ENCODE measurements at regions not wholly inside any gene's neighbourhood (a gene's known extent, or its start where the extent isn't known, plus 50 kb on each side); places are given as distances from the start of the nearest gene placed in this dataset.

DNA sequence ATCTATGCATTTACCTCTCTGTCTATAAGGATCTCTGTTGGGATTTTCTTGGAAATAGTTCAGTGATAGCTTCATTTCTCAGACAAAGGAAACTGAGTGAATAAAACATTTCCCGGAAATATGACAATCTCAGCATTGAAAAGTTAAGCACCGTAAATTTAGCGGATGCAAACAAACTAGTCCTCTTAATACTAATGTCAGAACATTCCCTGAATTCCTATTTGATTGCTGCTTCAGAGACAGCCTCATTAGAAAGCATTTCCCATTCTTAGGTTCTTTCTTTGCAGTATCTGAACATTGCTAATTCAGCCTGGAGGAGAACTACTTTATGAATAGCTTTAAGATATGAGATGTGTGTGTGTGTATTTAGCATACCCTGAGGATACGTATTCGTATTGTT lies 101.3 kb downstream of the NR2F2 start:
- no peak overlapping the region for H3K27ac Mint-ChIP-seq

DNA sequence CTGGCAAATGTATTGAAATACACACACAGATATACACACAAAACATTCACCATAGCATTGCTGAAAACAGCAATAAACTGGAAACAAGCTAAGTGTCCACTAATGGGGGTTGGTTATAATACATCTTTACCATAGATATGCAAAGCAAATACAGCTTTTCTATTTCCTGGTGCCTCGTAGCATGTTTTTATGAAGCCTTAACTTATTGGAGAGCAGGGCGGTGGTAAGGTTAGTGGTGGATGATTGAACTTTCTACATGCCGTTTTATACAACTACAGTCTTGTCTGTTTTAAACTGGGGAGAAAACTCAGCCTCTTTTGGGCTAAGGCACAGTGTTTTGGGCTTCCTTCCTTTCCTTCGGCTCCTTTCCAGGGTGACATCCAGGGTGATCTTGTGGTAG lies 104.5 kb downstream of the NR2F2 start:
- DNase-seq = no peak
- peaks cover 6% of the 10 kb centered on the region for H3K27me3 Mint-ChIP-seq
- no peak overlapping the region for H3K4me3 Mint-ChIP-seq
- no peak overlapping the region for H3K27ac Mint-ChIP-seq
- no peaks in the 10 kb centered on the region for H3K9me3 Mint-ChIP-seq
- no peaks in the 10 kb centered on the region for H3K4me1 Mint-ChIP-seq
- ATAC-seq = no peak

More for the DNA sequence above, 101.3 kb downstream of the NR2F2 start:
- ATAC-seq (no peak), DNase-seq (no peak)
- Mint-ChIP-seq H3K4me3 (no peak overlapping the region), H3K27me3 (peaks cover 6% of the 10 kb centered on the region), H3K4me1 (no peaks in the 10 kb centered on the region), H3K9me3 (no peaks in the 10 kb centered on the region)

- no peak for ATAC-seq
- H3K9me3 Mint-ChIP-seq = no peaks in the 10 kb centered on the region
Observed at GRCh38 chr15:96435841-96436240, 105.3 kb downstream of the NR2F2 start.

GRCh38 chr15:96440978-96441377 lies 110.5 kb downstream of the NR2F2 start:
- H3K27me3 Mint-ChIP-seq = peaks cover 9% of the 10 kb centered on the region
- ATAC-seq (no peak), DNase-seq (no peak)
- H3K9me3 Mint-ChIP-seq = peaks cover 0 to 5% of the 10 kb centered on the region in 2 donors
- no peaks in the 10 kb centered on the region for H3K4me1 Mint-ChIP-seq
- H3K4me3 Mint-ChIP-seq = no peak overlapping the region
- H3K27ac Mint-ChIP-seq = no peak overlapping the region

More at GRCh38 chr15:96435841-96436240, 105.3 kb downstream of the NR2F2 start:
- H3K27ac Mint-ChIP-seq = no peak overlapping the region
- no peak for DNase-seq
- no peaks in the 10 kb centered on the region for H3K4me1 Mint-ChIP-seq
- no peak overlapping the region for H3K4me3 Mint-ChIP-seq
- peaks cover 6% of the 10 kb centered on the region for H3K27me3 Mint-ChIP-seq

DNA sequence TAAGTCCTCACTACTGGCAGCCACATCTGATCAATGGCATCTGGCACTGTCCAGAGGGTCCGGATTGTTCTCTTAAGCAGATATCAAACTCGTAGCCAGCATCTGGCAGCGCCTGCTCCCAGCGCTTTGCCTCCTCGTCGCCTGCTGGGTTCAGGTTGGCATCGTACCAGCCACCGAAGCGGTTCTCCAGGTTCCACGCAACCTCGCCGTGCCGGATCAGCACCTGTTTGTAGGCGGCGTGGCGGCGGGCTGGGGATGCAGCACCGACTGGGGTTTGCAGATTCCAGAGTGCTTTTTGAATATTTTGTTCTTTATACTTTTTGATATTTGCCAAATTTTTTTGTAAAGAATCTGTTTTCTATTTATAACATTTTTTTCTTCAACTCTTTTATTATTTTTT lies 111.6 kb downstream of the NR2F2 start:
- DNase-seq = no peak
- Mint-ChIP-seq H3K4me3 (no peak overlapping the region), H3K4me1 (no peaks in the 10 kb centered on the region), H3K9me3 (peaks cover 0 to 5% of the 10 kb centered on the region in 2 donors), H3K27me3 (peaks cover 17% of the 10 kb centered on the region), H3K27ac (no peak overlapping the region)
- ATAC-seq = no peak

- Mint-ChIP-seq H3K27me3 (peaks cover 25% of the 10 kb centered on the region), H3K4me1 (no peaks in the 10 kb centered on the region), H3K4me3 (no peak overlapping the region), H3K9me3 (peaks cover 0 to 5% of the 10 kb centered on the region in 2 donors), H3K27ac (no peak overlapping the region)
- ATAC-seq (no peak), DNase-seq (no peak)
Observed at GRCh38 chr15:96444865-96445264, 114.4 kb downstream of the NR2F2 start.

- H3K27me3 Mint-ChIP-seq = peaks cover 25% of the 10 kb centered on the region
- DNase-seq (no peak), ATAC-seq (no peak)
- H3K4me1 Mint-ChIP-seq = no peaks in the 10 kb centered on the region
- no peak overlapping the region for H3K4me3 Mint-ChIP-seq
- H3K27ac Mint-ChIP-seq = no peak overlapping the region
- no peaks in the 10 kb centered on the region for H3K9me3 Mint-ChIP-seq
Observed at GRCh38 chr15:96448923-96449322, 118.4 kb downstream of the NR2F2 start.

- peaks cover 16% of the 10 kb centered on the region for H3K27me3 Mint-ChIP-seq
Observed at GRCh38 chr15:96457841-96458240, 127.3 kb downstream of the NR2F2 start.

GRCh38 chr15:96460106-96460505 lies 129.6 kb downstream of the NR2F2 start:
- ATAC-seq = no peak
- Mint-ChIP-seq H3K9me3 (no peaks in the 10 kb centered on the region), H3K4me1 (no peaks in the 10 kb centered on the region), H3K27ac (no peak overlapping the region), H3K27me3 (peaks cover 16% of the 10 kb centered on the region), H3K4me3 (no peak overlapping the region)
- DNase-seq = no peak

More at GRCh38 chr15:96457841-96458240, 127.3 kb downstream of the NR2F2 start:
- Mint-ChIP-seq H3K27ac (no peak overlapping the region), H3K4me3 (no peak overlapping the region), H3K9me3 (no peaks in the 10 kb centered on the region), H3K4me1 (no peaks in the 10 kb centered on the region)
- DNase-seq = no peak
- ATAC-seq = no peak

- no peak overlapping the region for H3K27ac Mint-ChIP-seq
- H3K27me3 Mint-ChIP-seq = peaks cover 20% of the 10 kb centered on the region
- DNase-seq (no peak), ATAC-seq (no peak)
- peaks cover 0 to under 1% of the 10 kb centered on the region in 2 donors for H3K9me3 Mint-ChIP-seq
- H3K4me3 Mint-ChIP-seq = no peak overlapping the region
- H3K4me1 Mint-ChIP-seq = no peaks in the 10 kb centered on the region
Observed at GRCh38 chr15:96462768-96463750, 132.6 kb downstream of the NR2F2 start.

GRCh38 chr15:96466389-96466947 lies 136.0 kb downstream of the NR2F2 start:
- H3K27ac Mint-ChIP-seq = no peak overlapping the region
- no peak overlapping the region for H3K4me3 Mint-ChIP-seq
- no peaks in the 10 kb centered on the region for H3K4me1 Mint-ChIP-seq
- DNase-seq (no peak), ATAC-seq (no peak)
- peaks cover 12% of the 10 kb centered on the region for H3K27me3 Mint-ChIP-seq
- peaks cover 0 to 9% of the 10 kb centered on the region in 2 donors for H3K9me3 Mint-ChIP-seq

DNA sequence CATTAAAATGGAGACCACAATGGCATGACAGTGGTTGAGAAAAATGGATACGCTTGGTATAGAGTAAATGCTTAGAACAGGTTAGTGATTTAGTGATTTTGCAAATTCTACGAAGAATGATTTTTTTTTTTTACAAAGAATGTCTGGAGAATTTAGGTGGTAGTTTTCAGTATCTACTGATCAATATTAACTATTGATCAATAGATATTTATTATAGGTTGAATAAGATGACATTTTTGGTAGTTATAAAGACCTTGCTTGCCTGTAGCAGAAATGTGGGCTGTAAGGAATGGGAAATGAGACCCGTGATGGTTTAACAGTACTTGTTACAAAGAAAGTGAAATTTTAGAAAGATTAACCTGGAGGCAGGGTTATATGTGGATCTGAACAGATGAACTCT lies 137.5 kb downstream of the NR2F2 start:
- Mint-ChIP-seq H3K27me3 (peaks cover 18% of the 10 kb centered on the region), H3K27ac (no peak overlapping the region), H3K4me1 (no peaks in the 10 kb centered on the region), H3K9me3 (peaks cover 0 to 16% of the 10 kb centered on the region in 2 donors), H3K4me3 (no peak overlapping the region)
- ATAC-seq (no peak), DNase-seq (no peak)

DNA sequence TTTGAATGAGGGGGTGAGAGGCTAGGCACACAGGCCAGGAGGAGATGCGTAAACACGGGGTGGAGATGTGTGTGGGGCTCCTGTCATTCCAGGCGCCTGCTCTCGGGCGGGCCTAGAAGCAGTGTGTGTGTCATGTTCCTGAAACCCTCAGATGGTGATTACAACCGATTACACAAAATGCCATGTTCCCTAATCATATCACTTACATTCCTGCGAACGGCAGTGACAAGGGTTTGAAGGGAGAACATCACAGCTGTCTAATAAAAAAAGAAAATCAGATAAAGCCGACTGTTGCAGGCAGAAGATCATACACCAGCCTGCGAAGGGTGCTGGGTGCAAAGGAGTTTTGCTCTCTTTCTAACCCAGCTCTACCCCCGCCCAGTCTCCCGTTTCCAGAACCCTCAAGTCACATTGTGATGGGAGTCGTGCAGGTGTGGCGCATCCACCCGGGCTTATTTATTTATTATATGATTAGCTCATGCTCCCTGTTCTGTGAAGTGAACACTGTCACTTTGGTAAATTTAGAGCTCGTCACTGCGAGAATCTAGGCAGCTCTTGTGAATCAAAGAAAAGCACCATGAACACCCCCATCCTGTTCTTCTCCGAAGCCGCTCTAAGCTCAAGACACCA lies 140.3 kb downstream of the NR2F2 start:
- no peak overlapping the region for H3K4me3 Mint-ChIP-seq
- ATAC-seq (no peak), DNase-seq (no peak)
- peaks cover 0 to 22% of the 10 kb centered on the region in 2 donors for H3K9me3 Mint-ChIP-seq
- no peak overlapping the region for H3K27ac Mint-ChIP-seq
- H3K4me1 Mint-ChIP-seq = no peaks in the 10 kb centered on the region
- H3K27me3 Mint-ChIP-seq = peaks cover 18% of the 10 kb centered on the region

GRCh38 chr15:96472681-96473080 lies 142.2 kb downstream of the NR2F2 start:
- ATAC-seq = no peak
- Mint-ChIP-seq H3K9me3 (peaks cover 0 to 22% of the 10 kb centered on the region in 2 donors), H3K27me3 (peaks cover 11% of the 10 kb centered on the region), H3K4me3 (no peak overlapping the region), H3K27ac (no peak overlapping the region), H3K4me1 (no peaks in the 10 kb centered on the region)
- no peak for DNase-seq

GRCh38 chr15:96473556-96473955 lies 143.1 kb downstream of the NR2F2 start:
- no peak for DNase-seq
- Mint-ChIP-seq H3K4me1 (no peaks in the 10 kb centered on the region), H3K27me3 (peaks cover 9% of the 10 kb centered on the region), H3K27ac (no peak overlapping the region), H3K9me3 (peaks cover 0 to 18% of the 10 kb centered on the region in 2 donors), H3K4me3 (no peak overlapping the region)
- no peak for ATAC-seq

GRCh38 chr15:96474231-96474664 lies 143.7 kb downstream of the NR2F2 start:
- H3K27me3 Mint-ChIP-seq = peaks cover 9% of the 10 kb centered on the region
- H3K9me3 Mint-ChIP-seq = peaks cover 0 to 18% of the 10 kb centered on the region in 2 donors
- H3K27ac Mint-ChIP-seq = no peak overlapping the region
- no peak overlapping the region for H3K4me3 Mint-ChIP-seq
- no peak for DNase-seq
- no peak for ATAC-seq
- H3K4me1 Mint-ChIP-seq = no peaks in the 10 kb centered on the region
